Testis (tissue), 2 donors: ENCODE measurements at regions not wholly inside any gene's neighbourhood (a gene's known extent, or its start where the extent isn't known, plus 50 kb on each side); places are given as distances from the start of the nearest gene placed in this dataset.
A peak's percentile ranks its signal among the peaks of the same experiment; 100 is the strongest.

Experiments
- DNase-seq: peaks from one replicate; pipeline ENCODE4 v3.0.0-alpha.2; 2019
- H3K27ac ChIP-seq, 2 donors: fragments of 200-600 bp; sonication (generic); one replicate each; pipeline ENCODE4 v1.5.1; 2019
- H3K27me3 ChIP-seq: fragments of 200-600 bp; sonication (generic); one replicate; pipeline ENCODE4 v1.5.1; 2019
- H3K36me3 ChIP-seq: fragments of 200-600 bp; sonication (generic); one replicate; pipeline ENCODE4 v1.5.1; 2017; ENCODE audit warnings: low read depth; ENCODE audit errors: missing control alignments
- H3K4me1 ChIP-seq: fragments of 200-600 bp; sonication (generic); one replicate; pipeline ENCODE4 v1.5.1; 2019
- H3K4me3 ChIP-seq, 2 donors: fragments of 200-600 bp; sonication (generic); one replicate each; pipeline ENCODE4 v1.5.1; 2017 to 2019
- H3K9me3 ChIP-seq: fragments of 200-600 bp; sonication (generic); one replicate; pipeline ENCODE4 v1.5.1; 2017
- CTCF ChIP-seq, 3 experiments: fragments of 450-650 bp in 2 of 3; fragments of 200-600 bp in 1 of 3; sonication (generic) in 1 of 3; IDR thresholded peaks; one replicate each; pipeline ENCODE4 v1.5.1; 2016 to 2019; ENCODE audit warnings: antibody characterized with exemption in 3 of 3, mild to moderate bottlenecking in 2 of 3, moderate library complexity in 1 of 3
- POLR2A ChIP-seq: fragments of 450-650 bp; IDR thresholded peaks from one replicate; pipeline ENCODE4 v1.6.1; 2017; ENCODE audit warnings: antibody characterized with exemption, mild to moderate bottlenecking, moderate library complexity
- WGBS, 2 donors: methylation state at CpG; one replicate each; pipeline ENCODE4 v1.1.5; 2018; 5-methylcytosine and 5-hydroxymethylcytosine counted together
- intact Hi-C: fragments of 100-400 bp; cut with DNase I; formaldehyde crosslinking; loops from one replicate; pipeline ENCODE4 v1.15.1; 2023; ENCODE audit warnings: low total_unique reads

- peak overlapping the region in 1 of 2 donors; percentile 39 for H3K27ac ChIP-seq
- 64 to 70% methylated on average over 5 of the region's 5 CpGs for WGBS, 2 donors
- peak; percentile 63 for DNase-seq
These were observed 317.4 kb upstream of the RUNX1 start for GRCh38 chr21:35366394-35367080.

GRCh38 chr21:35363458-35363857 lies 314.4 kb upstream of the RUNX1 start:
- Histone ChIP-seq H3K36me3 (no peaks in the 10 kb centered on the region), H3K27me3 (no peaks in the 10 kb centered on the region), H3K4me3 (no peak overlapping the region), H3K4me1 (no peaks in the 10 kb centered on the region), H3K27ac (no peak overlapping the region), H3K9me3 (no peaks in the 10 kb centered on the region)
- no peak for DNase-seq
- intact Hi-C loops, result no loop called here
- WGBS, 2 donors, result 94 to 97% methylated on average over 6 of the region's 6 CpGs
- no peak for TF ChIP-seq CTCF (IDR thresholded peaks at IDR 0.05)

More at GRCh38 chr21:35366394-35367080, 317.4 kb upstream of the RUNX1 start:
- intact Hi-C loops, result no loop called here
- TF ChIP-seq CTCF (IDR thresholded peaks at IDR 0.05) (no peak), POLR2A (no peak)
- Histone ChIP-seq H3K4me1 (no peaks in the 10 kb centered on the region), H3K4me3 (no peak overlapping the region), H3K27me3 (no peaks in the 10 kb centered on the region), H3K9me3 (no peaks in the 10 kb centered on the region), H3K36me3 (no peaks in the 10 kb centered on the region)

GRCh38 chr21:35361988-35362387 lies 312.9 kb upstream of the RUNX1 start:
- H3K27me3 ChIP-seq, result no peaks in the 10 kb centered on the region
- H3K4me1 ChIP-seq, result no peaks in the 10 kb centered on the region
- TF ChIP-seq POLR2A, result no peak
- H3K36me3 ChIP-seq, result no peaks in the 10 kb centered on the region
- no peaks in the 10 kb centered on the region for H3K9me3 ChIP-seq
- no peak for DNase-seq
- intact Hi-C loops, result no loop called here
- no peak overlapping the region for H3K27ac ChIP-seq
- H3K4me3 ChIP-seq, result no peak overlapping the region

- H3K27me3 ChIP-seq, result no peaks in the 10 kb centered on the region
- no peaks in the 10 kb centered on the region for H3K36me3 ChIP-seq
- H3K9me3 ChIP-seq, result no peaks in the 10 kb centered on the region
- intact Hi-C loops, result no loop called here
- no peak overlapping the region for H3K27ac ChIP-seq
- no peaks in the 10 kb centered on the region for H3K4me1 ChIP-seq
- DNase-seq, result no peak
- TF ChIP-seq CTCF (IDR thresholded peaks at IDR 0.05) (no peak), POLR2A (no peak)
- WGBS, 2 donors, result 87 to 88% methylated on average over 6 of the region's 6 CpGs
- H3K4me3 ChIP-seq, result no peak overlapping the region
These were observed 311.9 kb upstream of the RUNX1 start for GRCh38 chr21:35360870-35361570.

GRCh38 chr21:35359076-35359475 lies 310.0 kb upstream of the RUNX1 start:
- DNase-seq, result no peak
- no peak overlapping the region for H3K27ac ChIP-seq
- H3K36me3 ChIP-seq, result no peaks in the 10 kb centered on the region
- H3K27me3 ChIP-seq, result no peaks in the 10 kb centered on the region
- WGBS, 2 donors, result 75 to 85% methylated on average over 2 of the region's 2 CpGs
- no peaks in the 10 kb centered on the region for H3K9me3 ChIP-seq
- H3K4me1 ChIP-seq, result no peaks in the 10 kb centered on the region
- H3K4me3 ChIP-seq, result no peak overlapping the region
- no peak for TF ChIP-seq POLR2A
- TF ChIP-seq CTCF (IDR thresholded peaks at IDR 0.05), result no peak
- intact Hi-C loops, result no loop called here
